ENCODE measurements at regions not wholly inside any gene's neighbourhood (a gene's known extent, or its start where the extent isn't known, plus 50 kb on each side); places are given as distances from the start of the nearest gene placed in this dataset.
"Not testable (repeated sequence)": the region's sequence is repeated elsewhere in the genome, so short reads cannot be mapped to it uniquely, and the experiment has no call there.

DNA sequence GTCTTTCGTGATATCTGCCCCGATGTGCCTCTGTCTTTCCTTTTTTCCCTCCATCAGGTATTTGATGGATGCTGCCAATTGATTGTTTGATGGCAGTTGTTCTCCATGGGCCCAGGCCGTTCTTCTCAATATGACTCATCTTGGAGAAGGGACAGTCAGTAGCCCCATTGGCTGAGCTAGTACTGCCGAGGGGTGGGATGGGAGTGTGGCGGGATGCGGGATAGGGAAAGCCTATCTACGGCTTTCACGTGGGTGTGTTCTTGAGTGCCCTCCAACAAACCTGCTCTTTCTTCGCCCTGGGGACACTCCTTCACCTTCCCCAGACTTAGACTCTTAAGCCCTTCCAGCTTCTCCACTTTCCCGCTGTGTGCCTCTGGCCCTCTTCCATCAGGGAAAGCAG is 159.4 kb downstream of the GOLGA8K start:
- not testable (repeated sequence) for TF ChIP-seq TP53 (CRISPR knock-in tag; IDR thresholded peaks at IDR 0.05)
- TF ChIP-seq, protein P1, sequence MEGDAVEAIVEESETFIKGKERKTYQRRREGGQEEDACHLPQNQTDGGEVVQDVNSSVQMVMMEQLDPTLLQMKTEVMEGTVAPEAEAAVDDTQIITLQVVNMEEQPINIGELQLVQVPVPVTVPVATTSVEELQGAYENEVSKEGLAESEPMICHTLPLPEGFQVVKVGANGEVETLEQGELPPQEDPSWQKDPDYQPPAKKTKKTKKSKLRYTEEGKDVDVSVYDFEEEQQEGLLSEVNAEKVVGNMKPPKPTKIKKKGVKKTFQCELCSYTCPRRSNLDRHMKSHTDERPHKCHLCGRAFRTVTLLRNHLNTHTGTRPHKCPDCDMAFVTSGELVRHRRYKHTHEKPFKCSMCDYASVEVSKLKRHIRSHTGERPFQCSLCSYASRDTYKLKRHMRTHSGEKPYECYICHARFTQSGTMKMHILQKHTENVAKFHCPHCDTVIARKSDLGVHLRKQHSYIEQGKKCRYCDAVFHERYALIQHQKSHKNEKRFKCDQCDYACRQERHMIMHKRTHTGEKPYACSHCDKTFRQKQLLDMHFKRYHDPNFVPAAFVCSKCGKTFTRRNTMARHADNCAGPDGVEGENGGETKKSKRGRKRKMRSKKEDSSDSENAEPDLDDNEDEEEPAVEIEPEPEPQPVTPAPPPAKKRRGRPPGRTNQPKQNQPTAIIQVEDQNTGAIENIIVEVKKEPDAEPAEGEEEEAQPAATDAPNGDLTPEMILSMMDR (IDR thresholded peaks at IDR 0.05): not testable (repeated sequence)
